IMR-90 (cell line): ENCODE measurements at regions not wholly inside any gene's neighbourhood (a gene's known extent, or its start where the extent isn't known, plus 50 kb on each side); places are given as distances from the start of the nearest gene placed in this dataset.

Experiments
- ATAC-seq: fragments of 200-7000 bp; cut with Tn5 transposase; 2 replicates; pipeline ENCODE4 v1.9.1; 2020; ENCODE audit warnings: low read depth, mild to moderate bottlenecking, moderate library complexity
- BruUV-seq: library from RNA; stranded (reverse); fragments of 400-500 nt; replicated peaks from 2 replicates; lab custom pipeline; 2021; lab: Mats Ljungman, UMichigan
- CTCF ChIA-PET: fragments of 300-600 bp; formaldehyde crosslinking; extraction: SDS; loops from one replicate; lab custom pipeline; 2021; ENCODE audit warnings: antibody characterized with exemption; lab: Yijun Ruan, JAX
- POLR2A ChIA-PET: fragments of 300-600 bp; sonication (Branson Sonifier 250); formaldehyde crosslinking; loops from one replicate; lab custom pipeline; 2022; ENCODE audit warnings: antibody characterized with exemption; ENCODE audit not compliant: unreplicated experiment; lab: Charles Lee
- DNase-seq: peaks from one replicate; pipeline ENCODE4 v3.0.0; 2013
- H2AFZ ChIP-seq: replicated peaks from 2 replicates; pipeline ENCODE3; 2013; ENCODE audit warnings: low read length, mild to moderate bottlenecking; ENCODE audit not compliant: poor library complexity
- H2AK5ac ChIP-seq: 2 replicates; pipeline ENCODE4 v1.6.1; 2013; ENCODE audit warnings: low read depth, low read length, inconsistent platforms
- H2AK9ac ChIP-seq: replicated peaks from 2 replicates; pipeline ENCODE3; 2013; ENCODE audit warnings: mild to moderate bottlenecking, low read depth, low read length, moderate library complexity; ENCODE audit not compliant: poor library complexity
- H2BK120ac ChIP-seq: 2 replicates; pipeline ENCODE4 v1.6.1; 2013; ENCODE audit warnings: low read depth, low read length, inconsistent platforms
- H2BK15ac ChIP-seq: 3 replicates; pipeline ENCODE4 v1.6.1; 2013; ENCODE audit warnings: low read depth, low read length, inconsistent platforms
- H2BK20ac ChIP-seq: 2 replicates; pipeline ENCODE4 v1.6.1; 2013; ENCODE audit warnings: low read depth, mild to moderate bottlenecking, inconsistent platforms, low read length, moderate library complexity
- H2BK5ac ChIP-seq: 2 replicates; pipeline ENCODE4 v1.6.1; 2013; ENCODE audit warnings: mild to moderate bottlenecking, low read depth, low read length, inconsistent platforms; ENCODE audit not compliant: poor library complexity, severe bottlenecking
- H3K14ac ChIP-seq: replicated peaks from 2 replicates; pipeline ENCODE4 v1.6.1; 2013; ENCODE audit warnings: low read depth, low read length, inconsistent platforms
- H3K18ac ChIP-seq: 2 replicates; pipeline ENCODE4 v1.6.1; 2013; ENCODE audit warnings: low read depth, low read length, control low read depth
- H3K23ac ChIP-seq: 2 replicates; pipeline ENCODE4 v1.6.1; 2013; ENCODE audit warnings: low read depth, low read length, inconsistent platforms
- H3K27ac ChIP-seq: 2 replicates; pipeline ENCODE4 v1.5.1; 2013; ENCODE audit warnings: mild to moderate bottlenecking, control low read depth, low read length; ENCODE audit not compliant: insufficient read depth
- H3K27me3 ChIP-seq: 2 replicates; pipeline ENCODE4 v1.6.1; 2013; ENCODE audit warnings: low read length; ENCODE audit not compliant: control insufficient read depth, insufficient read depth
- H3K36me3 ChIP-seq: 2 replicates; pipeline ENCODE4 v1.6.1; 2013; ENCODE audit warnings: low read length, mixed read lengths; ENCODE audit not compliant: control insufficient read depth, insufficient read depth
- H3K4ac ChIP-seq: 2 replicates; pipeline ENCODE4 v1.6.1; 2013; ENCODE audit warnings: low read depth, low read length, inconsistent platforms
- H3K4me1 ChIP-seq: 2 replicates; pipeline ENCODE4 v1.6.1; 2013; ENCODE audit warnings: low read length, mixed read lengths; ENCODE audit not compliant: control insufficient read depth, insufficient read depth
- H3K4me2 ChIP-seq: 2 replicates; pipeline ENCODE4 v1.6.1; 2013; ENCODE audit warnings: low read depth, mild to moderate bottlenecking, control low read depth, low read length, moderate library complexity
- H3K4me3 ChIP-seq: 2 replicates; pipeline ENCODE4 v1.5.1; 2013; ENCODE audit warnings: low read depth, mild to moderate bottlenecking, control low read depth, low read length, moderate library complexity; ENCODE audit not compliant: insufficient read depth
- H3K56ac ChIP-seq: 2 replicates; pipeline ENCODE4 v1.6.1; 2013; ENCODE audit warnings: low read length, inconsistent platforms; ENCODE audit not compliant: insufficient read depth; ENCODE audit errors: extremely low read depth
- H3K79me1 ChIP-seq, 2 experiments: 2 replicates each; pipeline ENCODE4 v1.6.1; 2013; ENCODE audit warnings: low read length in 2 of 2, inconsistent platforms in 1 of 2, low read depth in 1 of 2
- H3K9ac ChIP-seq: 2 replicates; pipeline ENCODE4 v1.6.1; 2013; ENCODE audit warnings: low read depth, low read length, control low read depth
- H3K9me1 ChIP-seq: 2 replicates; pipeline ENCODE4 v1.6.1; 2013; ENCODE audit warnings: low read length, inconsistent platforms; ENCODE audit not compliant: insufficient read depth
- H3K9me3 ChIP-seq: 2 replicates; pipeline ENCODE4 v1.6.1; 2013; ENCODE audit warnings: low read length; ENCODE audit not compliant: control insufficient read depth, insufficient read depth
- H4K20me1 ChIP-seq: 2 replicates; pipeline ENCODE4 v1.6.1; 2013; ENCODE audit warnings: low read length, inconsistent platforms; ENCODE audit not compliant: insufficient read depth
- H4K5ac ChIP-seq: 2 replicates; pipeline ENCODE4 v1.6.1; 2013; ENCODE audit warnings: mild to moderate bottlenecking, low read depth, low read length, control low read depth
- H4K8ac ChIP-seq, 2 experiments: 2 replicates each; pipeline ENCODE4 v1.6.1; 2013; ENCODE audit warnings: low read depth in 2 of 2, low read length in 2 of 2, control low read depth in 1 of 2, inconsistent platforms in 1 of 2
- H4K91ac ChIP-seq: 2 replicates; pipeline ENCODE4 v1.6.1; 2013; ENCODE audit warnings: low read depth, low read length, inconsistent platforms; ENCODE audit not compliant: insufficient read depth
- BHLHE40 ChIP-seq: fragments of 150-350 bp; IDR thresholded peaks from 2 replicates; pipeline ENCODE4 v1.6.1; 2016; ENCODE audit warnings: mild to moderate bottlenecking, low read depth, low read length
- CEBPB ChIP-seq: IDR thresholded peaks from 2 replicates; pipeline ENCODE4 v1.6.1; 2012; ENCODE audit warnings: low read depth, low read length, improper control_type of control experiment
- CHD1 ChIP-seq: IDR thresholded peaks from 2 replicates; pipeline ENCODE4 v1.6.1; 2012; ENCODE audit warnings: low read depth, low read length, improper control_type of control experiment
- ELK1 ChIP-seq: fragments of 150-350 bp; IDR thresholded peaks from 2 replicates; pipeline ENCODE4 v1.6.1; 2016; ENCODE audit warnings: low read depth, mild to moderate bottlenecking, low read length, moderate library complexity, borderline replicate concordance
- FOS ChIP-seq: fragments of 150-350 bp; IDR thresholded peaks from 2 replicates; pipeline ENCODE4 v1.6.1; 2016; ENCODE audit warnings: low read depth, low read length
- MAFK ChIP-seq: IDR thresholded peaks from 2 replicates; pipeline ENCODE4 v1.6.1; 2012; ENCODE audit warnings: low read depth, low read length, improper control_type of control experiment
- MXI1 ChIP-seq: IDR thresholded peaks from 2 replicates; pipeline ENCODE4 v1.6.1; 2012; ENCODE audit warnings: low read depth, mild to moderate bottlenecking, low read length, moderate library complexity, borderline replicate concordance
- NFE2L2 ChIP-seq: fragments of 150-350 bp; IDR thresholded peaks from 2 replicates; pipeline ENCODE4 v1.6.1; 2016; ENCODE audit warnings: low read depth, mild to moderate bottlenecking, low read length
- POLR2A ChIP-seq: IDR thresholded peaks from 2 replicates; pipeline ENCODE4 v1.6.1; 2012; ENCODE audit warnings: mild to moderate bottlenecking, low read depth, low read length
- RAD21 ChIP-seq: IDR thresholded peaks from 2 replicates; pipeline ENCODE4 v1.6.1; 2012; ENCODE audit warnings: low read length, improper control_type of control experiment
- RCOR1 ChIP-seq: IDR thresholded peaks from 2 replicates; pipeline ENCODE4 v1.6.1; 2012; ENCODE audit warnings: mild to moderate bottlenecking, low read length, improper control_type of control experiment; ENCODE audit not compliant: insufficient replicate concordance
- RFX5 ChIP-seq: IDR thresholded peaks from 2 replicates; pipeline ENCODE4 v1.8.0; 2012; ENCODE audit warnings: low read depth, mild to moderate bottlenecking, low read length, moderate library complexity
- SMC3 ChIP-seq: fragments of 150-350 bp; IDR thresholded peaks from 2 replicates; pipeline ENCODE4 v1.6.1; 2016; ENCODE audit warnings: low read depth, mild to moderate bottlenecking, antibody characterized with exemption, low read length, moderate library complexity
- USF2 ChIP-seq: fragments of 150-350 bp; IDR thresholded peaks from 2 replicates; pipeline ENCODE4 v1.6.1; 2017; ENCODE audit warnings: mild to moderate bottlenecking, antibody characterized with exemption, low read length, low read depth
- WGBS, 2 experiments: methylation state at CpG; one replicate each; pipeline versions ENCODE4 v1.1.5 to v1.1.7; 2013; ENCODE audit warnings: missing lambda C conversion rate in 2 of 2; ENCODE audit not compliant: insufficient read length in 1 of 2; ENCODE audit errors: extremely low coverage in 2 of 2; 5-methylcytosine and 5-hydroxymethylcytosine counted together
- dilution Hi-C: fragments of 300-500 bp; cut with HindIII; formaldehyde crosslinking; loops from one replicate; pipeline ENCODE4 v1.14.3; 2018; ENCODE audit warnings: low sequenced_read_pairs; ENCODE audit not compliant: unreplicated experiment
- in situ Hi-C: fragments of 300-500 bp; cut with MboI; formaldehyde crosslinking; loops from 3 replicates; pipeline ENCODE4 v1.14.3; 2019; ENCODE audit warnings: low sequenced_read_pairs, inconsistent platforms, mixed read lengths
- intact Hi-C: fragments of 100-400 bp; cut with micrococcal nuclease; formaldehyde crosslinking; loops from 2 replicates; pipeline ENCODE4 v1.10.0; 2022
- TF ChIP-seq, protein P1 (sequence below): conservative IDR thresholded peaks from 2 replicates; pipeline ENCODE4 v1.5.1; 2012; ENCODE audit warnings: mild to moderate bottlenecking, low read depth, low read length, improper control_type of control experiment

GRCh38 chr4:1554246-1554875, 129.8 kb downstream of the FAM53A start:
- Histone ChIP-seq H2BK5ac (no peak overlapping the region), H2BK20ac (no peak overlapping the region), H3K79me1 (no peaks in the 10 kb centered on the region), H3K14ac (no peak overlapping the region), H3K27ac (no peak overlapping the region), H3K4me1 (no peaks in the 10 kb centered on the region), H3K4me2 (no peak overlapping the region), H2AFZ (no peak overlapping the region), H2BK15ac (no peak overlapping the region), H3K9me3 (no peaks in the 10 kb centered on the region), H4K91ac (no peak overlapping the region), H2AK9ac (no peak overlapping the region), H2AK5ac (no peak overlapping the region), H3K4ac (no peak overlapping the region), H3K9ac (no peak overlapping the region), H2BK120ac (no peak overlapping the region), H4K8ac (no peak overlapping the region), H4K20me1 (no peaks in the 10 kb centered on the region), H3K4me3 (no peak overlapping the region), H3K56ac (no peak overlapping the region), H3K27me3 (peaks cover 33% of the 10 kb centered on the region), H3K36me3 (no peaks in the 10 kb centered on the region), H4K5ac (no peak overlapping the region), H3K23ac (no peak overlapping the region), H3K18ac (no peak overlapping the region), H3K9me1 (no peaks in the 10 kb centered on the region)
- in situ Hi-C loops (no loop called here), intact Hi-C loops (no loop called here), dilution Hi-C loops (no loop called here)
- ChIA-PET POLR2A (no interaction called here), CTCF (no interaction called here)
- 38% methylated on average over 4 of the region's 26 CpGs; no CpG with 5 or more reads in 1 of the 2 experiments for WGBS, 2 experiments
- BruUV-seq, result no TSS peak
- ATAC-seq (no peak), DNase-seq (no peak)
- no peak for TF ChIP-seq CHD1
- no peak for TF ChIP-seq POLR2A
- no peak for TF ChIP-seq USF2
- TF ChIP-seq BHLHE40, result no peak
- no peak for TF ChIP-seq FOS
- no peak for TF ChIP-seq CEBPB
- no peak for TF ChIP-seq RFX5
- no peak for TF ChIP-seq NFE2L2
- TF ChIP-seq RCOR1, result no peak
- TF ChIP-seq ELK1, result no peak
- TF ChIP-seq, protein P1, sequence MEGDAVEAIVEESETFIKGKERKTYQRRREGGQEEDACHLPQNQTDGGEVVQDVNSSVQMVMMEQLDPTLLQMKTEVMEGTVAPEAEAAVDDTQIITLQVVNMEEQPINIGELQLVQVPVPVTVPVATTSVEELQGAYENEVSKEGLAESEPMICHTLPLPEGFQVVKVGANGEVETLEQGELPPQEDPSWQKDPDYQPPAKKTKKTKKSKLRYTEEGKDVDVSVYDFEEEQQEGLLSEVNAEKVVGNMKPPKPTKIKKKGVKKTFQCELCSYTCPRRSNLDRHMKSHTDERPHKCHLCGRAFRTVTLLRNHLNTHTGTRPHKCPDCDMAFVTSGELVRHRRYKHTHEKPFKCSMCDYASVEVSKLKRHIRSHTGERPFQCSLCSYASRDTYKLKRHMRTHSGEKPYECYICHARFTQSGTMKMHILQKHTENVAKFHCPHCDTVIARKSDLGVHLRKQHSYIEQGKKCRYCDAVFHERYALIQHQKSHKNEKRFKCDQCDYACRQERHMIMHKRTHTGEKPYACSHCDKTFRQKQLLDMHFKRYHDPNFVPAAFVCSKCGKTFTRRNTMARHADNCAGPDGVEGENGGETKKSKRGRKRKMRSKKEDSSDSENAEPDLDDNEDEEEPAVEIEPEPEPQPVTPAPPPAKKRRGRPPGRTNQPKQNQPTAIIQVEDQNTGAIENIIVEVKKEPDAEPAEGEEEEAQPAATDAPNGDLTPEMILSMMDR, result no peak
- no peak for TF ChIP-seq SMC3
- TF ChIP-seq RAD21, result no peak
- TF ChIP-seq MAFK, result no peak
- no peak for TF ChIP-seq MXI1
